ENCODE measurements at regions not wholly inside any gene's neighbourhood (a gene's known extent, or its start where the extent isn't known, plus 50 kb on each side); places are given as distances from the start of the nearest gene placed in this dataset.

DNA sequence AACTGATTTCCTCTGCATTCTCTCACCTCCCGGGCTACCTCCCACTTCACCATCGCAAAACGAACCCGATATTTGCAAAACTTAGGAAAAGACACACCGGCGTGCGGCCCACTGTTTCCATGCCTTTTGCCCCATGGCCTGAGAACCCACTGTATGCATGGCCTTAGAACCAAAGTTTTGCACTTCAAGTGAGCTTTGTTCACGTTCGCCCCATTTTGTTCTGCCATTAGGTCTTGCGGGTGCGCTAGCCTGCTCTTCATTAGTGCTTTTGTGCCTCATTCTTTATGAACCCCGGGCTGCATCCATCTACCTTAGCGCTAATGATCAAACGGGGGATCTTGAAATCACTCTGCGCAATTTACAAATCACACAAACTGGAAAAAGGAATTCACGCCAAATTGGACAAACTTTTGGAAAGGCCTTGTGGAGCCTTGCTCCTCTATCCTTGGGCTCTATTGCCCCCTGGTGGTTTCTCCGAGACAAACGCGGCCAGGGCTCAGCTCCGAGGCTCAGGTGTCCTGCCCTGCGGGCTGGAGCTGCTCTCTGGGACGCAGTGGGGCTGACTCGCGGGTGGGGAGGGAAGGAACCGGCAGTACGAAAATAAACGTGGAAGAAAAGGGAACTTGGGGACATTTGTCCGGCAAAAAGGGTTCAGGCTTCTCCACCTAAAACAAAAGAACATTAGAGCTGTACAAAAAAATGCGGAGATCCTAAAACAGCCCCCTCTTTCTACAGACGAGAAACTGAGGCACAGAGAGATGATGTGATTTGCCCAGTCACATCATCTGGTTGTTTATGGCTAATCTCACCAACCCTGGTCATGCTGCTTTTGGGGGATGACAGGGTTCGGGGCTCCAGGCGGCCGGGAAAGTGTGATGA, 300.4 kb upstream of the NFE2L3 start:
- peak overlapping the region; percentile 52 to 87 (median 73) for H3K27ac ChIP-seq
- H3K36me3 ChIP-seq, result no peaks in the 10 kb centered on the region
- no peaks in the 10 kb centered on the region for H3K9me3 ChIP-seq
- TF ChIP-seq CTCF (IDR thresholded peaks at IDR 0.05), result peak; percentile 20 to 82 (median 80)
- no peak for TF ChIP-seq POLR2A (IDR thresholded peaks at IDR 0.05)
- H3K27me3 ChIP-seq, result peaks cover 0 to 8% of the 10 kb centered on the region in 2 donors
- DNase-seq, result peak; percentile 63 to 91 (median 82)
- H3K4me1 ChIP-seq, result peaks cover 6 to 30% (median 11%) of the 10 kb centered on the region in 4 donors
- H3K4me3 ChIP-seq, result peak overlapping the region in 3 of 4 donors; percentile 16 to 41 (median 39)

- H3K27me3 ChIP-seq, result peaks cover 0 to 8% of the 10 kb centered on the region in 2 donors
- no peak for TF ChIP-seq POLR2A (IDR thresholded peaks at IDR 0.05)
- TF ChIP-seq CTCF (IDR thresholded peaks at IDR 0.05), result no peak
- H3K27ac ChIP-seq, result peak overlapping the region; percentile 52 to 87 (median 73)
- H3K4me3 ChIP-seq, result peak overlapping the region; percentile 4 to 41 (median 28)
- H3K4me1 ChIP-seq, result peaks cover 6 to 30% (median 11%) of the 10 kb centered on the region in 4 donors
- H3K36me3 ChIP-seq, result no peaks in the 10 kb centered on the region
- DNase-seq, result peak in 2 of 3 donors; percentile 68 to 75
- H3K9me3 ChIP-seq, result no peaks in the 10 kb centered on the region
Observed at GRCh38 chr7:25852211-25852938, 299.6 kb upstream of the NFE2L3 start.

DNA sequence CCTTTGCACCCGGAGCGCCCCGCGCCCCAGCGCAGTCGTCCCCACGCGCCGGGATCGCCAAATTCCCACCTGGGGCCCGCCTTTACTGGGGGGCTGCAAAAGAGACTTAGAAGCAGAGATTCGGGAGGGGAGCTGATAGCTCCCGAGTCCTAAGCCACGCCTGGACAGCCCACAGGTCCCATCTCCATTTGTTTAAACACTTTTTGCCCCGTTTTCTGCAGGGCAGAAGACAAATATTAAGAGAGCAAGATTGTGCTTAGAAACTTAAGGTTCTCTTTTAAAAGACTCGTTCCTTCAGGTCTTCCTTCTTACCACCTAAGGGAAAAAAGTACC, 299.1 kb upstream of the NFE2L3 start:
- Histone ChIP-seq H3K27ac (peak overlapping the region; percentile 52 to 87 (median 73)), H3K4me1 (peaks cover 6 to 34% (median 11%) of the 10 kb centered on the region in 4 donors)
- DNase-seq, result no peak

DNA sequence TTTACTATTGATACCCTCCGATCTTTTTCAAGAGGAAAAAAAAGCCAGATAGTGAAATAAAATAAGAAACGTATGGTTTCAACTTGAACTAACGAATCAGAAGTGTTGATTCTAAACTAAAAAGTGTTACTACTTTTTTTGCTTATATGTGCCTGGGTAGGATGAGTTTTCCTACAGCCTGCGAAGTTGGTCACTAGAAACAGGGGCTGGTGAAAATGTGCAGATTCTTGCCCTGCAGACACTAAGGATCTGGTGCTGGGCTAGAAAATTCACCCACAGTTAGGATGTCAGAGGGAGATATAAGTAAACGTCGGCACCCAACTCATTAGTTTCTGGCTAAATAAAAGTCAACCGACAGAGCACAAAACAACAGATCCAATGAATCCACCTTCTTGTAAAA, 298.7 kb upstream of the NFE2L3 start:
- Histone ChIP-seq H3K27me3 (peaks cover 0 to 9% of the 10 kb centered on the region in 2 donors), H3K27ac (peak overlapping the region in 2 of 4 donors; percentile 10 to 87), H3K4me3 (no peak overlapping the region), H3K9me3 (no peaks in the 10 kb centered on the region), H3K36me3 (no peaks in the 10 kb centered on the region), H3K4me1 (peaks cover 6 to 36% (median 11%) of the 10 kb centered on the region in 4 donors)
- TF ChIP-seq CTCF (IDR thresholded peaks at IDR 0.05), result no peak
- no peak for TF ChIP-seq POLR2A (IDR thresholded peaks at IDR 0.05)
- DNase-seq, result no peak

More for the DNA sequence above, 299.1 kb upstream of the NFE2L3 start:
- H3K4me3 ChIP-seq, result peak overlapping the region in 1 of 4 donors; percentile 39
- H3K36me3 ChIP-seq, result no peaks in the 10 kb centered on the region
- peaks cover 0 to 8% of the 10 kb centered on the region in 2 donors for H3K27me3 ChIP-seq
- no peaks in the 10 kb centered on the region for H3K9me3 ChIP-seq
- TF ChIP-seq CTCF (IDR thresholded peaks at IDR 0.05), result no peak
- no peak for TF ChIP-seq POLR2A (IDR thresholded peaks at IDR 0.05)

GRCh38 chr7:25854059-25854458, 297.9 kb upstream of the NFE2L3 start:
- Histone ChIP-seq H3K4me3 (no peak overlapping the region), H3K36me3 (no peaks in the 10 kb centered on the region), H3K27ac (peak overlapping the region in 2 of 4 donors; percentile 32 to 87), H3K4me1 (peaks cover 6 to 33% (median 11%) of the 10 kb centered on the region in 4 donors), H3K9me3 (no peaks in the 10 kb centered on the region), H3K27me3 (peaks cover 0 to 17% of the 10 kb centered on the region in 2 donors)
- TF ChIP-seq CTCF (IDR thresholded peaks at IDR 0.05) (no peak), POLR2A (IDR thresholded peaks at IDR 0.05) (no peak)
- no peak for DNase-seq

All from Peyer's patch (tissue), 4 donors.